C4-2B (cell line): ENCODE measurements at regions not wholly inside any gene's neighbourhood (a gene's known extent, or its start where the extent isn't known, plus 50 kb on each side); places are given as distances from the start of the nearest gene placed in this dataset.
"Not testable (repeated sequence)": the region's sequence is repeated elsewhere in the genome, so short reads cannot be mapped to it uniquely, and the experiment has no call there.

Experiments used
- H3K27ac ChIP-seq: fragments of 450-650 bp; 2 replicates; pipeline ENCODE4 v1.5.1; 2017
- ZFX ChIP-seq: fragments of 450-650 bp; IDR thresholded peaks from 2 replicates; pipeline ENCODE4 v1.6.1; 2017
- TF ChIP-seq, protein P1 (sequence below): fragments of 450-650 bp; conservative IDR thresholded peaks from 2 replicates; pipeline ENCODE4 v1.5.1; 2017; ENCODE audit warnings: mild to moderate bottlenecking

DNA sequence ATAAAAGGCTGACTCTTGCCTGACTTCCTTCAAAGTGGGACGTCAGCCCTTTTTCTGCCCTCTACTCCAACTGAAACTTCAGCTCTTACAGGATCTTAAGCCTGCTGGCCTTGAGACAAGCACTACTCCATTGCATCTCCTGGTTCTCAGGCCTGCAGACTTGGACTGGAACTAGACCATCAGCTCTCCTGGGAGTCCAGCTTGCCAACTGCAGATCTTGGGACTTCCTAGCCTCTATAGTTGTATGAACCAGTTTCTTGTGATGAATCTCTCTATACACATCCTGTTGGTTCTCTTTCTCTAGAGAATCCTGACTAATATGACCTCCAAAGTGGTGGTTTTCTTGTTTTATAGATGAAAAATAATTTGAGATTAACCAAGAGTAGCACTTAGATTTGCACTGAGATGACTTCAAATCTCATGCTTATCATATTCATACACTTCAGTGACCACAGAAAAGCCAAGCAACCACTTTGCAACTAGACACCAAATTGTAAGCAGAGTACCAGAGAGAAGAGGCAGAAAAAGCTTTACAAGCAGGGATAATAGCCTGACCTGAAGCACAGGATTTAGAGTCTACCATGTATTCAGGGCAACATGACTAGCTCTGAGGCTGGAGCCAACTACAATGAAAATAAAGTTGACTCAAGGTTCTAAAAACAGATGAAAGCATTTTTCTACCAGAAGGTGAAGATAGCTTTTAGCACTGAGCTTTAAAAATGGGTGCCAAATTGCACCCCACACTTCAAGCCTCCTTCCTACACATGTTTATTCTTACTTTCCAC, 661.3 kb upstream of the USP24 start:
- TF ChIP-seq ZFX = no peak
- TF ChIP-seq, protein P1, sequence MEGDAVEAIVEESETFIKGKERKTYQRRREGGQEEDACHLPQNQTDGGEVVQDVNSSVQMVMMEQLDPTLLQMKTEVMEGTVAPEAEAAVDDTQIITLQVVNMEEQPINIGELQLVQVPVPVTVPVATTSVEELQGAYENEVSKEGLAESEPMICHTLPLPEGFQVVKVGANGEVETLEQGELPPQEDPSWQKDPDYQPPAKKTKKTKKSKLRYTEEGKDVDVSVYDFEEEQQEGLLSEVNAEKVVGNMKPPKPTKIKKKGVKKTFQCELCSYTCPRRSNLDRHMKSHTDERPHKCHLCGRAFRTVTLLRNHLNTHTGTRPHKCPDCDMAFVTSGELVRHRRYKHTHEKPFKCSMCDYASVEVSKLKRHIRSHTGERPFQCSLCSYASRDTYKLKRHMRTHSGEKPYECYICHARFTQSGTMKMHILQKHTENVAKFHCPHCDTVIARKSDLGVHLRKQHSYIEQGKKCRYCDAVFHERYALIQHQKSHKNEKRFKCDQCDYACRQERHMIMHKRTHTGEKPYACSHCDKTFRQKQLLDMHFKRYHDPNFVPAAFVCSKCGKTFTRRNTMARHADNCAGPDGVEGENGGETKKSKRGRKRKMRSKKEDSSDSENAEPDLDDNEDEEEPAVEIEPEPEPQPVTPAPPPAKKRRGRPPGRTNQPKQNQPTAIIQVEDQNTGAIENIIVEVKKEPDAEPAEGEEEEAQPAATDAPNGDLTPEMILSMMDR = no peak
- H3K27ac ChIP-seq = no peak overlapping the region

DNA sequence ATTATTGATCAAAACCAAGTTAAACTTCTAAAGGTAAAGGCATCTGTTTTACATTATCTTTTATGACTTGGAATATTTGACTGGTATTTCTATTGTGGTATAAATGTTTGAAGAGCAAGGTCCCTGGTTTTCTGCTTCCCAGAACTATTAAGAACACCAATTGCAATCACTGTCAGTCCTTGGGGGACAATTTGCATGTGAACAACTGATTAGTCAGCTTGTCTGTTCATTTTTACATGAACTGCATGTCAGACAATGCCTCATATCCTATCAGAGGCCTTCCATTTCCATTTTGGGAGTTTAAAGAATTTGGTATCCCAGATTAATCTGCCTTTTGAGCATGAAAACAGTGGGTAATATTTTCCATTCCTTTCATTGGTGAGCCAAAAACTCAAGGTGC, 654.9 kb upstream of the USP24 start:
- no peak overlapping the region for H3K27ac ChIP-seq
- TF ChIP-seq, protein P1 = no peak
- no peak for TF ChIP-seq ZFX

DNA sequence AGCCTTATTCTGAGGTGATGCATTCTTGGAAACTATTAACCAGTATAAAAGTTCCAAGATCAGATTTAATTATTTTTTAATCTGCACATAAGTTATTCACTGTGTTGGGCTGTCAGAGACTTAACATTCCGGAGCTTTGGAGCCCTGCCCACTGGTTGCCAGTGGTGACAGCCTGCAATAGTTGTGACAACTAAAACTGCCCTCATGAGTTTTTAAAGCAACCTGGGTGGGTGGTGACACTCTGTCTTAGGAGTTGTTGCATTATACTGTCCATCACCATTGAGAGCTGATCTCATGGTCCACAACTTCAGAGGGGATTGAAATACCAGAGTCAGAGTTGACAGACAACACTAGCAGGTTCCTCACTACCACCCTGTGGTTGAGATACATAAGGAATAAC, 653.9 kb upstream of the USP24 start:
- TF ChIP-seq, protein P1 = no peak
- no peak for TF ChIP-seq ZFX
- H3K27ac ChIP-seq = no peak overlapping the region

DNA sequence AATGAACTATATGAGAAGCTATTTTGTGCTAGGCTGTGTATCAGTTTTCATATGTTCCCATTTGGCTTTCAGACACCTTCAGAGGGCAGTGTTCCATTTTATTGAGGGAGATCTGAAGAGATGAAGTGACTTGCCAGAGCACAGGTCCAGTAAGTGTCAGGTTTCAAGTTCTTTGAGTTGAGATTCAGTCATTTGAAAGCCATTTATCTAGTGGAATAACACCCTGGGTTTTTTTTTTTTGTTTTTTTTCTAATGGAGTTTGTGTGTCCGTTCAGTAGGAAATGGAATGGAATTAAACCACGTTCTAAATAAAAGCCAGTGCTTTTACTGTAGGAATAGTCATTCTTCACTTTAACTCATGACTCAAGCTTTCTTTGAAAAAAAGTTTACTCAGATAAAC, 652.9 kb upstream of the USP24 start:
- H3K27ac ChIP-seq = no peak overlapping the region
- TF ChIP-seq, protein P1 = peak; percentile 41
- TF ChIP-seq ZFX = no peak

DNA sequence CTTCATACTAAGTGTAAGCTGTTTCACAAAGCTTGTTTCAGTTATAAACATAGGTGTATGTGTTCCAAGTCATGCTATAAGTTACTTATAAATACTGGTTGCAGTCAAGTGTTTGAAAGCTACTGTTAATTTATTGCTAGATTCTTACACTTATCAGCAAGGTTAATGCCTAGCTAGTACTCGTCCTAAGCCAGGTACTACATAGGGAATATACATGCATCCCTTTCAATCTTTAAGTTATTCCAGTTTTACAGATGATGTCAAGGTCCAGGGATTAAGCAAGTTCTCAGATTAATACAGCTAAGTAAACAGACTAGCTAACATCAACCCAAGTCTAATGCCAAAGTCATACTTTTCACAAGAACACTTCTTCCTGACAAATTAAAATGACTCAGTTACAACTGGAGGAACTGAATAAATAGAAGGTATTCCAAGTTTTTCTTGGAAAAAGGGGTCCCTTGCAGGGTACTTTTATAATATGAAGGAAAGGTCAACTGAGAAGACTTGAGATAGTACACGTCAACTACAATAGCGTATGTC, 652.2 kb upstream of the USP24 start:
- TF ChIP-seq, protein P1 = no peak
- no peak for TF ChIP-seq ZFX
- no peak overlapping the region for H3K27ac ChIP-seq

DNA sequence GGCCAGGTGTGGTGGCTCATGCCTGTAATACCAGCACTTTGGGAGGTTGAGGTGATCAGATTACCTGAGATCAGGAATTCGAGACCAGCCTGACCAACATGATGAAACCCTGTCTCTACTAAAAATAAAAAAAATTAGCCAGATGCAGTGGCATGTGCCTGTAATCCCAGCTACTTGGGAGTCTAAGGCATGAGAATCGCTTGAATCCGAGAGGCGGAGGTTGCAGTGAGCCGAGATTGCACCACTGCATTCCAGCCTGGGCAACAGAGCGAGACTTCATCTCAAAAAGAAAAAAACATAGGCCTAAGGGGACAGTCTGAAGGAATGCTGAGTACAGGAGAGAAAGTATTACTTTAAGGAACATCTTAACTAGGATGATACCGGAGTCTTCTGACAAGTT, 650.6 kb upstream of the USP24 start:
- not testable (repeated sequence) for H3K27ac ChIP-seq

DNA sequence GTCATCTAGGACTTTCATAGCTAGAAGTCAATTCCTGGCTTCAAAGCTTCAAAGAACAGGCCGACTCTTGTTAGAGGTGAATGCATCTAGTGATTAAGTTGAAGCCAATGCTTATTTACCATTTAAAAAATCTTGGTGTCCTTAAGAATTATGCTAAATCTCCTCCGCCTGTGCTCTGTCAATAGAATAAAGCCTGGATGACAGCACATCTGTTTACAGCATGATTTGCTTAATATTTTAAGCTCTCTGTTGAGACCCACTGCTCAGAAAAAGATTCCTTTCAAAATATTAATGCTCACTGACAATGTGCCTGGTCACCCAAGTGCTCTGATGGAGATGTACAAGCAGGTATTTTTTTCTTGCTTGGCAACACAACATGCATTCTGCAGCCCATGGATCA, 649.1 kb upstream of the USP24 start:
- TF ChIP-seq, protein P1 = no peak
- TF ChIP-seq ZFX = no peak
- H3K27ac ChIP-seq = no peak overlapping the region
